Muscle layer of duodenum (tissue), 2 donors: ENCODE measurements at regions not wholly inside any gene's neighbourhood (a gene's known extent, or its start where the extent isn't known, plus 50 kb on each side); places are given as distances from the start of the nearest gene placed in this dataset.

Experiments used
- H3K27ac ChIP-seq: one replicate; pipeline ENCODE4 v1.7.0; 2013; ENCODE audit warnings: mild to moderate bottlenecking, low read length
- H3K27me3 ChIP-seq: one replicate; pipeline ENCODE4 v1.7.0; 2013; ENCODE audit warnings: low read depth, mild to moderate bottlenecking, control low read depth, low read length
- H3K36me3 ChIP-seq, 2 donors: one replicate each; pipeline ENCODE4 v1.7.0; 2013; ENCODE audit warnings: low read length in 2 of 2, control low read depth in 1 of 2, mild to moderate bottlenecking in 1 of 2; ENCODE audit not compliant: insufficient read depth in 2 of 2, control insufficient read depth in 1 of 2
- H3K4me1 ChIP-seq, 2 donors: one replicate each; pipeline ENCODE4 v1.7.0; 2013; ENCODE audit warnings: low read length in 2 of 2, mild to moderate bottlenecking in 2 of 2, control low read depth in 1 of 2, moderate library complexity in 1 of 2; ENCODE audit not compliant: insufficient read depth in 2 of 2, control insufficient read depth in 1 of 2
- H3K4me3 ChIP-seq, 2 donors: one replicate each; pipeline ENCODE4 v1.7.0; 2013; ENCODE audit warnings: low read length in 2 of 2, low read depth in 1 of 2, mild to moderate bottlenecking in 1 of 2
- H3K9me3 ChIP-seq, 2 donors: one replicate each; pipeline ENCODE4 v1.7.0; 2013; ENCODE audit warnings: low read length in 2 of 2, control low read depth in 1 of 2, mild to moderate bottlenecking in 1 of 2; ENCODE audit not compliant: control insufficient read depth in 1 of 2
- donor health status: healthy.

DNA sequence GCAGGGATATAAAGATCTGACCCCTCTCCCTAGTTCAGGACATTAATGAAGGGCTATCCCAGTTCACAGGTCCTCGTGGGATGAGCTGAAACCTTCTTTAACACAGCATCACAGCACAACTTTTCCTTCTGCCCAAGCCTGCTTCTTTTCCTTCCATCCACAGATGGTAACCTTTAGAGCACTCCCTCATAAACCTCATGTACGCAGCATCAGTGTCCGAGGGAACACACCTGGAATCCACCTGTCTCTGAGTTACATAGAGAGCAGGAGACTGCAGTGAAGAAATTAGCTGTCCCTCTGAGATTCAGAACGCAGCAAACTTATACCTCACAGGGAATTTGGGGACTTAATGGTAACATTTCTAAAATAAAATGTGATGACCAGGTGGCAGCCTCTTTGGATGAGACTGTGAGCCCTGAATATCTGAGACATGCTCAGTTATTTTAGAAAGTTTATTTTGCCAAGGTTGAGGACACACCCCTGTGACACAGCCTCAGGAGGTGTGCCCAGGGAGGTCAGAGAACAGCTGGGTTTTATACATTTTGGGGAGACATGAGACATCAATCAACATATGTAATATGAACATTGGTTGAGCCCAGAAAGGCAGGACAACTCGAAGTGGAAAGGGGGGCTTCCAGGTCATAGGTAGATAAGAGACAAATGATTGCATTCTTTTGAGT lies 73.8 kb upstream of the PACRGL start:
- Histone ChIP-seq H3K27me3 (no peaks in the 10 kb centered on the region), H3K4me3 (no peak overlapping the region), H3K4me1 (no peaks in the 10 kb centered on the region), H3K9me3 (no peaks in the 10 kb centered on the region), H3K27ac (no peak overlapping the region), H3K36me3 (no peaks in the 10 kb centered on the region)

DNA sequence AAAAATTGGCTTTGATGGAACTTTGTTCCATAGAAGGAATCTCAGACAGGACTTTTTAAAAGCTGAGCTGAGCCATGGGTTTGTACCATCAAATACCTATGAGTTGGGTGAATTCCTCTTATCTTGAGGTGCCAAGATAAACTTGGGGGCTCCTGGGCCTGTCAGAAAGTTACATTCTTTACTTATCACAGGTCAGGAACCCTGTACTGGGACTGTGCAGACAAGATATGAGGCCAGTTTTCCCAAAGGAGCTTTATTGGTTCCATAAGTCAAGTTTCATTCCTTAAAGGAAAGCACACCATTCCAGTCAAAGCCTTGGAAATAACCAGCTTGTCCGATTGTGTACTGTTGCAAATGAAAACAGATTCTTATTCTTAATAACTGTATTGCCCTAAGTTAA lies 72.4 kb upstream of the PACRGL start:
- H3K27ac ChIP-seq = no peak overlapping the region
- no peaks in the 10 kb centered on the region for H3K27me3 ChIP-seq
- H3K9me3 ChIP-seq = no peaks in the 10 kb centered on the region
- no peaks in the 10 kb centered on the region for H3K4me1 ChIP-seq
- no peaks in the 10 kb centered on the region for H3K36me3 ChIP-seq
- H3K4me3 ChIP-seq = no peak overlapping the region

DNA sequence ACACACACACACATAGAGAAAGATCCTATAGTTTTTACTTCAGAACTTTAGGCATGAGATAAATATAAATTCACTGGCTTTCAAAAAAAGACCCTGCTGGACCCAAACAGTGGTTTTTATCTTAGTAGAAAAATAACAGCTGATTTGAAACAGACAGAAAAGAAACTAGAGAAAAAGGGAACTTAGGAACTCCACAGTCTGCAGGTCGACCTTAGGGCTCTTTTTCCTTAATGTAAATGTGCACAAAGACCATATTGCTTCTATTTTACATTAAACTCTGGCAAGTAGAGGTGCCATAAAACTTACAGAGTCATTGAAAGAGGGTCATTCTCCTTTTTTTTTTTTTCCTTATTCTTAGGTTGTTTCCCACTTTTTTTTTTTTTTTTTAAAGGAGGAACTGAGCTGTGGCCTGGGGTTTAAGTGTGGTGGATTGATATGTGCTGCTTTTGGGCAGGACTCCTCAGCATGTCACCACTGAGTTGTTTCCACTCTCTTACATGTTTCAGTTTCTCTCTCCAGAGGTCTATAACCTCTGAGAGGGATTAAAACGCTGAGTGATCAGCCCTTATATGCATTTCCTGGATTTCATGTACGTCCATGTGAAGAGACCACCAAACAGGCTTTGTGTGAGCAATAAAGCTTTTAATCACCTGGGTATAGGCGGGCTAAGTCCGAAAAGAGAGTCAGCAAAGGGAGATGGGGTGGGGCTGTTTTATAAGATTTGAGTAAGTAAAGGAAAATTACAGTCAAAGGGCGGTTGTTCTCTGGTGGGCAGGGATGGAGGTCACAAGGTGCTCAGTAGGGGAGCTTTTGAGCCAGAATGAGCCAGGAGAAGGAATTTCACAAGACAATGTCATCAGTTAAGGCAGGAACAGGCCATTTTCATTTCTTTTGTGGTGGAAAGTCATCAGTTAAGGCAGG lies 70.8 kb upstream of the PACRGL start:
- no peaks in the 10 kb centered on the region for H3K4me1 ChIP-seq
- H3K4me3 ChIP-seq = no peak overlapping the region
- H3K9me3 ChIP-seq = no peaks in the 10 kb centered on the region
- no peaks in the 10 kb centered on the region for H3K27me3 ChIP-seq
- no peaks in the 10 kb centered on the region for H3K36me3 ChIP-seq
- H3K27ac ChIP-seq = no peak overlapping the region

DNA sequence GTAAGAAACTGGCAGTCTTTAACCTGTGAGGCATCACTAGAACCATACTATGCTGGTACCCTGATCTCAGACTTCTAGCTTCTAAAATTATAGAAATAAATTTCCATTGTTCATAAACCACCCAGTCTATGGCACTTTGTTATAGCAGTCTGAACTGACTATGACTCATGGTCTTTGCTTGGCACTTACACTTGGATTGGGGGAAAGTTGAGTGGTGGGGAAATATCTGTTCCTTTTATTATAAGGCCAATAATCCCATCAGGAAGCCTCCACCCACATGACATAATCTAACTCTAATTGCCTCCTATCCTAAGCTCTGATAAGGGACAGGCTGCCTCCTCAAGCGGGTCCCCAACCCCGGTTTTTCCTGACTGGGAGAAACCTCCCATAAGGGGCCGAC lies 61.4 kb upstream of the PACRGL start:
- H3K4me1 ChIP-seq = no peaks in the 10 kb centered on the region
- H3K27ac ChIP-seq = no peak overlapping the region
- no peak overlapping the region for H3K4me3 ChIP-seq
- no peaks in the 10 kb centered on the region for H3K36me3 ChIP-seq
- H3K9me3 ChIP-seq = no peaks in the 10 kb centered on the region
- no peaks in the 10 kb centered on the region for H3K27me3 ChIP-seq

DNA sequence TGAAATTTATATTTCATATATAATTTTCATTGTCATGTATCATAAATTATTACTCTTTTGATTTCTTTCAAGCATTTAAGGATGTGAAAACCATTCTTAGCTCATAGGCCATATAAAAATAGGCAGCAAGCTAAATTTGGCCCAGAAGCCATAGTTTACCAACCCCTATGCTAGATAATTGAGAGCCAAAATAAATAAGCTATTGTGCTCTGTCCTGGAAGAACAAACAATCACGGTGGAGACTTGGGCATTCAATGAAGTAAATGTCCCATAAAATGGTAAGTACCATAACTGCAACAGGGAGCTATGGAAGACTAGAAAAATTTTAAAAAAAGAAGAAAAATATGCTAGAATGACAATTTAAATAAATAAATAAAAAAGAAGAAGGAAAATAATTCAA lies 60.9 kb upstream of the PACRGL start:
- Histone ChIP-seq H3K4me3 (no peak overlapping the region), H3K27ac (no peak overlapping the region)

DNA sequence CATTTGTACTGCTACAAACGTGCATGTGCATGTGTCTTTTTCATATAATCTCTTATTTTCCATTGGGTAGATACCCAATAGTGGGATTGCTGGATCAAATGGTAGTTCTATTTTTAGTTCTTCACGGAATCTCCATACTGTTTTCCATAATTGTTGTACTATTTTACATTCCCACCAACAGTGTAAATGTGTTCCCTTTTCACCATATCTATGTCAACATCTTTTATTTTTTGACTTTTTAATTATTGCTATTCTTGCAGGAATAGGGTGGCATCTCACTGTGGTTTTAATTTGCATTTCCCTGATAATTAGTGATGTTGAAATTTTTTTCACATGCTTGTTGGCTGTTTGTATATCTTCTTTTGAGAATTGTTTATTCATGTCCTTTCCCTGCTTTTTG lies 59.3 kb upstream of the PACRGL start:
- no peak overlapping the region for H3K4me3 ChIP-seq
- H3K9me3 ChIP-seq = no peaks in the 10 kb centered on the region
- no peaks in the 10 kb centered on the region for H3K4me1 ChIP-seq
- no peak overlapping the region for H3K27ac ChIP-seq
- H3K36me3 ChIP-seq = no peaks in the 10 kb centered on the region
- H3K27me3 ChIP-seq = no peaks in the 10 kb centered on the region

More for the DNA sequence above, 60.9 kb upstream of the PACRGL start:
- Histone ChIP-seq H3K9me3 (no peaks in the 10 kb centered on the region), H3K4me1 (no peaks in the 10 kb centered on the region), H3K36me3 (no peaks in the 10 kb centered on the region), H3K27me3 (no peaks in the 10 kb centered on the region)

DNA sequence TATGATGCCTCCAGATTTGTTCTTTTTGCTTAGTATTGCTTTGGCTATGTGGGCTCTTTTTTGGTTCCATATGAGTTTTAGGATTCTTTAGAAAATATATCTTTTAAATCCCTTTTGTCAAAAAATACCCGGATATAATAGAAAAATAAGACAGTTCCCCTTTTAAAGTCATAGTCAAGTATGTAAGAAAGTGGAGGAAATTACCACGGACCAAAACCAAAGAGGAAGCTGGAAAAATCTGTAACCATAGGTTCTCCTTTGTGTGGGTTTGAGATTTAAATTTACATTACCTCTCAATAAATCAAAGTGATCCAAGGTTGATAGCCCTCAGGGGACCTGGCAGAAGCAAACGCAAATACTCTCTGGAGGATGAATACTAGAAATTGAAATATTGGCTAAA lies 58.3 kb upstream of the PACRGL start:
- Histone ChIP-seq H3K4me3 (no peak overlapping the region), H3K9me3 (no peaks in the 10 kb centered on the region), H3K36me3 (no peaks in the 10 kb centered on the region), H3K27ac (no peak overlapping the region), H3K27me3 (no peaks in the 10 kb centered on the region), H3K4me1 (no peaks in the 10 kb centered on the region)

DNA sequence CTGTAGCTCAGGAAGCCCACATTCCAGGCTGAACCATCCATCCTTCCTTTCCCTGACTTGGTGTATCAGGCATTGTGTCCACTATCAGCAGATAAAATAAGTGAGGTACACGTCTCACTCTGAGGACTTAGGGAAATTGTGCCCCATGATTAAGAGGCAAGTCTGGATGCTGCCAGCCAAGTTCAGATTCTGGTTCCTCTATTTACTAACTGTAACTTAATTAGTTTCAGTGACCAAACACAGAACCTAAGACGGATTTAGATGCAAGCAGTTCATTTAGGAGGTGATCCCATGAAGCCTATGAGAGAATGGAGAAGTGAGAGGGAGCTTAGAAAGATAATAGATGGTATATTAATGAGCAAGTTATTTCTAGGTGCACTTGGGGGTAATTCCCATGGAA lies 56.6 kb upstream of the PACRGL start:
- Histone ChIP-seq H3K4me1 (no peaks in the 10 kb centered on the region), H3K27me3 (no peaks in the 10 kb centered on the region), H3K9me3 (no peaks in the 10 kb centered on the region), H3K27ac (no peak overlapping the region), H3K4me3 (no peak overlapping the region), H3K36me3 (no peaks in the 10 kb centered on the region)

DNA sequence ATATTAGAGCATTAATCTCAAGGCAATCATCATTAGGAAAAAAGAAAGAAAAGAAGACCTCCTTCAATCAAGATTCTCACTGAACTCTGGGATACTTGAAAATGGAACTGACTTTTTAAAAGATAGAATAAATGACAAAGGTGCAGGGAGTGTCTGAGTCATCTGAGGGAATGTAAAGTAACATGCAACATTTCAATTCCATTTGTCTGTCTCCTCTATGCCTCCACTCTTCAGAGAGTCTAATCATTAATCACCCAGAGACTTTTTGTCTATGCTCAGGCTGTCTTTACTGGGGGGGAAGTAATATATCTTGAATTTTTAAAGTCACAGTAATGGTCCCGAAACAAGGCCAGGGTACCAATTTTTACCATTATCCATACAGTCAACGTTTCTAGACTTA lies 55.0 kb upstream of the PACRGL start:
- no peaks in the 10 kb centered on the region for H3K27me3 ChIP-seq
- H3K4me1 ChIP-seq = no peaks in the 10 kb centered on the region
- H3K9me3 ChIP-seq = no peaks in the 10 kb centered on the region
- no peak overlapping the region for H3K4me3 ChIP-seq
- no peak overlapping the region for H3K27ac ChIP-seq
- H3K36me3 ChIP-seq = no peaks in the 10 kb centered on the region

DNA sequence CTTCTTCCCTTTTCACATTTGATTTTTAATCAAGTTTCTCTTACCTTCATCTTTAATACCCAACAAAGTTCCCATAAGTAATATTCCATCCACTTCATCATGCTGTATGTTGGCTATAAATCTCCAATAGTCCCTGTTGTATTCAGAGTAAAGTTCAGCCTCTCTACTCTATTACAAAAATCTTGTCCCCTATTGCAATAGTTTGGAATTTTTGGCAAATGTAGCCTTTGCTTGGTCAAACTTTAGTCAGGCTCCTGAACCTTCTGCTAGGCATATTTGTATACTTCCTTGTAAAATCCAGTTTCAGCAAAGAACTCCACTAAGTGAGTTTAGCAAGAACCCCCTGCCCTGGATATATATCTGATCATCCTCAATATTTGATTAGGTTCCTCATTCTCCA lies 54.0 kb upstream of the PACRGL start:
- no peaks in the 10 kb centered on the region for H3K9me3 ChIP-seq
- H3K27me3 ChIP-seq = no peaks in the 10 kb centered on the region
- no peak overlapping the region for H3K4me3 ChIP-seq
- no peaks in the 10 kb centered on the region for H3K4me1 ChIP-seq
- H3K27ac ChIP-seq = no peak overlapping the region
- no peaks in the 10 kb centered on the region for H3K36me3 ChIP-seq
